Stimulated activated CD4-positive, alpha-beta T cell treated with anti-CD3 and anti-CD28 coated beads, Interleukin-12 subunit alpha, Interleukin-12 subunit beta, amount 100 ng/mL, for 24 hours (primary cell): ENCODE measurements at regions not wholly inside any gene's neighbourhood (a gene's known extent, or its start where the extent isn't known, plus 50 kb on each side); places are given as distances from the start of the nearest gene placed in this dataset.

Experiments
- DNase-seq, 2 experiments: peaks; one replicate each; pipeline ENCODE4 v3.0.0-alpha.2; 2020; ENCODE audit warnings: low read depth in 2 of 2

DNA sequence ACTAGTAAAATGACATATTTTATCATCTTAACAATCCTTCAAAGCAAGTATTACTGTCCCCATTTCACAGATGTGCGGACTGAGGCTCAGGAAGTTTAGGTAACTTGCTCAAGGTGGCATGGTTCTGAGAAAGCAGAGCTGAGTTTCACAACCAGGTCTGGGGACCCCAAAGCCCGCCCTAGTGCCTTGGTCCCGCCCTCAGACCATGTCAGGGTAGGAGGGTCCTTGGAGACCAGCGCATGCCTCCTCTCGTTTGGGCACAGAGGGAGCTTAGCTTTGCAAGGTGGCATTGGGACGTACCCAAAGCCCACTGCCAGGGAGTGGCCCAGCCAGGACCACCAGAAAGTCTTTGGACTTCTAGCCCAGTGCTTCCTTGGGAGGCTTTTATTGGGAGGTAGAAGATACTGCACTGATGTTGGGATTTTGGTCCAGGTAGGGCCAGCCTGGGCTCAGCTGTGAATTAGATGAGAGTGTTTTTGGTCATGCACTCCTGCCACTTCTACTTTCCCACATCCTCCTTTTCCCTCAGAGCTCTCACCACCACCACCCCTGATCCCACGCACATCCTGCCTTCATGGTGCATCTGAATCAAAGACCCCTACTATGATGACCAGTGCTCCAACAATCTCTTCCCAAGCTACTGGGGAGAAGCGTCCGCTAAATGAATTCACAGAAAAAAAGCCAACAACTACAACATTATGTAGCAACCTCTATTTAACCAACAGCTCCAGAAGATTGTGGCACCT, 307.9 kb downstream of the TLE3 start:
- no peak for DNase-seq

DNA sequence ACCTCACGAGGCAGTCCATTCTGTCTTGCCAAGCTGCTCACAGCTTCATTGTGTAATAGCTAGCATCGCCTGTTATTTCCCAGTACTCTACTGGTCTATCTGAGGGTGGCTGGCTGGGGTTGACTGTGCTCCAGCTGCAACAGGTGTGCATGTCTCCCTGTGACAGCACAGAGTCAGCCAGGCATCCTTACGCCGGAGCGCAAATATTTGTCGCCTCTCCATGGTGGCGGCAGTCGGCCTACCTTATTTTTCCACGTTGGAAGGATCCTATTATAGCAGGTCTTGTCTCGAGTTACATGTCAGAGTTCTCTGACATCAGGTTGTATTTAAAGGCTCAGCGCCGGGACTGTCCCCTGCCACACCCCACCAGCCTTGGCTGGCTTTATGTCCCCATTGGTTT, 307.1 kb downstream of the TLE3 start:
- DNase-seq: no peak

DNA sequence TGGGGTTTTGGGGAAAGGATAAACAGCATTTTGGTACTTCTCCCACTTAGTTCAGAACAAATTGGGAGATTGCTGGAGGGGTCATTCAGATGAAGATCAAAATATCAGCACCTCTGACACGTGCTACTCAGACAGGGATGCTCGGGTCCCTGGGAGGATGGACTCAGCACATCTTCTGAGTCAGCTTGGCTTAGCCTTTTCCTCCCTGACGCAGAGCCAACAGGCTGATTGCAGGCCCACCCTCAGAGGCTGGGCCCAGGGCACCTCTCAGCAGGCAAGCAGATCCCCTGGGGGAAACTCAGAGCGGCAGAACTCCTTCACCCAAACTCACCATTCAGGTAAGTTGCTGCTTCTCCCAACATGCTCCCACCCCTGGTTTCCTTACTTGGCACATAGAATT, 304.9 kb downstream of the TLE3 start:
- DNase-seq: no peak

DNA sequence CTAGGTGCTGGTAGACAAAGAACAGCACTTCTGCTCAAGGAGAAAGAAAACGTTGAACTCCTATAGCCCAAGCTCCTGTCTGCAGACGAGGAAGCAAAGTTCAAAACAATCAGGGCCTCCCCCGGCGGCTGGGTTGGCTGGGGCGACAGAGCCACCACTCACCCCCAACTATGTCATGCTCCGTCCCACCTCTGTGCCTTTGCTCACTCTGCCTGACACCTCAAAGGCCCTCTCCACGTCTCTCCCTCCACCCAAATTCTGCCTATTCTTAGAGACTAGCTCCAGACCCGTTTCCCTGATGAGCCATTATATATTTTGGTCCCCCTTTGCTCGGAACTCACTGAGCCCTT, 304.3 kb downstream of the TLE3 start:
- no peak for DNase-seq

DNA sequence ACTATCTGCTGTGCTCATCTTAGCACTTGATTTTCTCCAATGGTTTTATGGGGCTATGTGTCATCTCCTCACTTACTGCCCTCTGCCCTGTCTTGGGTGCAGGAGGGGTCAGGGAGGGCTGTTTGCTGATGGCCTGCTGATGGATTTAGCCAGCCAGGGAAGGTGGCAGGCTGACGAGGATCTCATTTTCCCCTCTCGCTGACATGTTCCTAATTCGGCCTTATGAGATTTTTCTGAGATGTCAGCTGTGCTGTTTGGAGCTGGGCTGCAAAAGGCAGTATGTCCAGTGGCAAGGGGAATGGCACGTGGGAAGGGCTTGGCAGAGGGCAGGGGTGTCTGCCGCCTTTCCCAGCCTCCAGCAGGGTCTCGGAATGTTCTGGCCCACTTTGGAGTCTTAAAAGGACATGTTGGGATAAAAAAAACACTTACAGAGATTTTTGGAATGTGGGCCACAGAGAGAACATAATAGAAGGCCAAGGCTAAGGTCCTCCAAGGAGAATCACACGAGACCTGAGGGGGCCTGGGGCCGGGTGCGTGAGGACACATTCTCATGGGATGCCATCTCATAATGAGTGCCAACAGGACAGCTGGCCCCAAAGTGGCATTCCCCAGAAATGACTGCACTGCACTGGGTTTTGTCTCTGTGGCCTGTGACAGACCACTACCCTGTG, 303.8 kb downstream of the TLE3 start:
- no peak for DNase-seq

DNA sequence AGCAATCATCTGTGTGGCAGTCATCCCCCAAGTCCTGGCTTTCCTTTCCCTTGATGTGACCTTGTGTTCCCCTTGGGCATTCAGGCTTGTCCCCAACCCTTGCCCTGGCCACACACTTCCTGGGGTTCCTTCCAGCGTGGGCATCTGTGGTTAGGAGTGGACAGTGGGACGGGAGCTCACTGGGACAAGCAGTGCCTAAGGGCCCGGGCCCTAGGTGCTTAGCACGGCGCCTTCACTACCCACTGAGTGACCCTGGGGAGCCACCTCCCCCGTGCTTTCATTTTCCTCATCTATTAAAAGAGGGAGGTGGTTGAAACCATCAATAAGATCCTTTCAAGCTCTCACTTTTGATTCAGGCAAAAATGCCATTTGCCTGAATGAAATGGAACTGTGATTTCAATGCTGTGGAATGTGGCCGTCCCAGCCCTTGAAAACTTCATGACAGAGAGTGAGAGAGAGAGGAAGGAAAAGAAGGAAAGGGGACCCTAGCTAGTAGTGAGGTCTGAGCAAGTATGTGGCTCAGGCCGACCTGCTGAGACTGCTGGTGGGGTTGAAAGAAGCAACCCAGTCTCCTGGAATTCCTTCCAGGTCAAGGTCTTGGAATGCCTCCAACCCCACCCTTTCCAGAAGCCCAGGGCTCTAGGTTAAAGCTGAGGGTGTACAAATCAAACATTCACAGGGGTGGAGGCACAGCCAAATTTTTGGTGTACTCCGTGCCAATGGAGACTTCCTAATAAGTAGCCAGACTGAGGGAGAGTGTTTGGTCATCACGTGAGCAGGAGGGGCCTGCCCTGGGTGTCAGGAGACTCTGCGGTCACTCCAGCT, 302.9 kb downstream of the TLE3 start:
- no peak for DNase-seq

DNA sequence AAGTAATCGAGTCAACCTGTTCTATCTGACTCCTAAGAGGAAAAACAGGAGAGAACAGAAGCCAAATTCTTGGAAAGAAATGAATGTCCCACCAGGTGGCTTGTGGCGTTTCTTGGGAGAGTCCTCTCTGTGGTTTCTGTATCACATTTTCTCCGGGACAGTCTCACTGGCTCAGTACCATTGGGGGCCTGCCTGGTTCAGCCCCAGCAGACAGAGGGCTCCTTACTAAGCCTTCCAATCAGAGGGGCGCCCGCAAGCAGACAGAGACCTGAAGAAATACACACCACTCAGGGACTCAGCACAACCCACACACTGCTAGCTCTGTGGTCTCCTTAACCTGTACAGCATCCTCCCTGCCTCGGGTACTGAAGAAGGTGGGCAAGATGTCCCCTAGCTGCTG, 302.1 kb downstream of the TLE3 start:
- no peak for DNase-seq

DNA sequence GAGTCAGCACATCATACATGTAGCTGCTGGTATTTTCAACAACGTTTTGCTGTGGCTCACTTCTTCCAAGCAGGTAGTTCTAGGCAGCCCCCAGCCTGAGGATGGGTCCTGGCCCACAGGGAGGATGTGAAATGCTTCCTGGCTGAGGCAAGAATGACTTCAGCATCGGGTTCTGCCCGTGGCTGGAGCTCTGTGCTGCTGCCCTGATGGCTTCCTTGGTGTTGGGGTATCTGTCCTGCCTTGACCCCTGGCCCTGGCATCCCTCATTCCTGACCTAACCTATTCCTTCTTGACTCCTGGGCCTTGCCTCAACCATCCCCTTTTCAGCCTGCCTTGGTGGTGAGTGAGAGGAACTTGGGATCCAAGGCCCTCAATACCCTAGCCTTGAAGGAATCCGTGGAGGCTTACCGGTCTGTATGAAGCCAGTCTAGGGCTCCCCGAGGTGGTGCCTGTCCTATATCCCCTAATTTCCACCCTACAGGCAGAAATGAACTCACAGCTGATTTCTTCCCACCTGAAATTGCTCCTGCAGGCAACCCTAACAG, 300.6 kb downstream of the TLE3 start:
- DNase-seq: no peak

DNA sequence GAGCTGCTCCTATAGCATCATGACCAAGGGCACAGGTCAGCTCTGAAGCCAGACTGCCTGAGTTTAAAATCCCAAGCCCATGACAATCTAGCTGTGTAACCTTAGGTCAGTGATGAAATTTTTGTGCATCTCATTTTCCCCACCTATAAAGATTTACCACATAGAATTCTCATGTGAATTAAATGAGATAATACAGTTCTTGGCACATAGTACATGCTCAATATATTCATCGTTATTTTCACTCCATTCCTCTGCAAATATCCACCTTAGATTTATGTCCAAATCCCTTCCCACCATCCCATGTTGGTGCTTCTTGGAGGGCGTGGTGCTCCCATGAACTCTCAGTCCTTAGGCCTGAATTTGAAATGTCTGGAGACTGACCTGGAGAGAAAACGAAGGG, 300.1 kb downstream of the TLE3 start:
- DNase-seq: no peak

DNA sequence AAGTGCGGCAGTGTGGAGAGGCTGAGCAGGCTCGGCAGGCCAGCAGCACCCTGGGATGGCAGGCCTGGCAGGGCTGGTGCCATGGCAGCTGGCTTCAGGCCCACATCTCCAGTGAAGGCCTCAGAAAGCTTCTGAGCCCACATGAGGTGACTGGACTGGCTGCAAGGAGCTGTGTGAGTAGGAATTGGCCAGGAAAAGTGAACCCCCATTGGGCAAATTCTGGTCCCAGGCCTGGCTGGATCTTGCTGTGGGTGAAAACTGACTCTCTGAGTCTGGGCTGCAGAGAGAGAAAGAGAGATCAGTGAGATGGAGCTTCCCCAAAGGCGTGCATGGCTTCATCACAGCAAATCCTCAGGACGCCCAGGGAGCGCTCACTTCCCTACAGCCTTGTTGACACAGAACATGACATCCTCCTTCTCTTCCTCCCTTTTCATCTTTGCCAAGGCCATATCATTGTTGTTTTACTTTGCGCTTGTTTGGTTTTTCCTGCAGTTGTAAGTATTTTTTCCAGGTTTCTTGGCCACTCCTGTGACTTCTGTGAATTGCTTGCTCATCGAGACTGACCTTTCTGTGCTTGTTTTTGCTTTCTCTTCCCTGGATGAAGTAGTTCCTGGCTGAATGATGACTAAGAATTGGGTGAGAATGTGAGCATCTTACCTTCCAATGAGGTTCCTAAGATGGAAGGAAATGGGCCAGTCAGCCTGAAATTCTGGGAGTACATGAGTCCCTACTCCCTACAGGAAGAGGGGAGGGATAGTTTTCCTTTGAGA, 299.1 kb downstream of the TLE3 start:
- no peak for DNase-seq

DNA sequence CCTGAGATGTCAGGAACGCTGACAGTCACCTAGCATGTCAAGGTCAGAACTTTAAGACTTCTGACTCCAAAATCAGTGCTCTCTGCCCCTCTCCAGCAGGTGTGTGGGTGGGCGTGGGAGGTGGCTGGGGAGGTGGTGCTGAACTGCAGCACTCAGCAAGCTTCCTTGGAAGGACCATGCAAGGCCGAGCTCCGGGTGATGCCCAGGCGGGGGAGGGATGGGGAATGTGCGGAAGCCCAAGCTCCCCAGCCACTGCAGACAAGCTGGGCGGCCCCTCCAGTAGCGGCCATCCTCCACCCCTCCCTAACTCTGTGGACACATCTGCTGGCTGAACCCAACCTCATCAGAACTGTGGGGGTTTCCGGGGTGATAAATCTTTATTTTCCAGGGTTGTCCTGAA, 296.6 kb downstream of the TLE3 start:
- no peak for DNase-seq

DNA sequence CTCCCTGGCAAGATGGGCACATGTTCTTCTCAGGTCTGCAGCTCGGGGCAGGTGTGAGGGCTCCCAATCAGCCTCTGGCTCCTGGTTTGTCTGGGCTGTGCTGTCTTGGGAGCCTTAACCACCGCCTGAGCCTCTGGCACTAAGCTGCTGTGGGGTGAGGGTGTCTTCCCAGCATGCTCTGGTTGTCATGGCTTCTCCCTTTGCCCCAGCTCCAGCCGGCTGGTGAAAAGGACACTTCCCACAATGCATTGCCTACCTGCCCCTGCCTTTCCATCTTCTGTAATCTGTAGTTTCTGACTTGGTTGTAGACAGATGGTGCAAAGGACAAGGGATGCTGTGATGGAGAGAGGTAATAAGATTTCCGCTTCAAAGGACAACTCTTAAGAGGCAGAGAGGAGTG, 295.3 kb downstream of the TLE3 start:
- no peak for DNase-seq

DNA sequence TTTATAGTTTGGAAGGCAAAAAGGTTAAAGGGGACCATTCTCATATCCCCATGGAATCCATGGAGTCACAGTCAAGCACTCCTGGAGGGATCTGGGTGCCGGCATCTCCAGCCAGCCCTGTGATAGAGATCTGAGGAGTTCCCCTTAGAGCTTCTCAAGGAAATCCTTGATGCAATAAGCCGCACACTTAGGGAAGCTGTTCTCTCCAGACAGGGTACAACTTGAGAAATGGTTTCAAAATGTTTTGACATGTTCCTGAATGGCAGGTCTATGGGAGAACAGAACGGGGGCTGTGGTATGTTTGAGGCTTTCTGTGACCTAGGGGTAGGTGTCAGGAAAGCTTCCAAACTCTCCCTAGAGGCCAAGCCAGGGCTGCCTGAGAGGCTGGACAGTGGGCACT, 292.9 kb downstream of the TLE3 start:
- no peak for DNase-seq

DNA sequence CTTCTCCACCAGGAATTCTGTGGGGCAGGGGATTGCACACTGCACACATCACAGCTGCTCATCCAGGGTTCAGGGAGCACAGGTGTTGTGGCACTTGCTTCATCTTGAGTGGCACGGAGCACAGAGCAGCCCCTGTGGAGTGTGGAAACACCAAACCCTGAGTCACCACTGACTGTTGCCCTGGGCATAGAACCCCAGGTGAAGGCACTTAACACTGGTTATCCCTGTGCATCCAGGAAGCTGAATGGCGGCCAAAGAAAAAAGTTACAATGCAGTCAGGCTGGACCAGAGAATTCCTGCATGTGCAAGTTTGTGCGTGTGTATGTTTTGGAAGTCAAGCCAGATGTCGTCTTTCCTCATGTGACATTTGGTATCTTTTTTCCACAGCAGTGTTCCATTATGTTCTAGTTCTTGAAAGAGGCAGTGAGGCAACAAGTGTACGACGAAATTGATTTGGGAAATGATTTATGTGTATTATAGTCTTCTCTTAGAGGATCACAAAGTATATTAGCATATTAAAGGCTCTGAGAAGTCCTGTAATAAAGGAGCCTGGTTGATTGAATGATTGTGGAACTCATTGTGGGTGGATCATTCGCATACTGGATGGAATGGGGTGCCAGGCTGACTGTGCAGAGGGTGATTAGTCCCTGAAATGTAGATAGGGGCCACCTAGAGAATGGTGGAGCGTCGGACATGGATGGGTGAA, 292.3 kb downstream of the TLE3 start:
- DNase-seq: no peak

DNA sequence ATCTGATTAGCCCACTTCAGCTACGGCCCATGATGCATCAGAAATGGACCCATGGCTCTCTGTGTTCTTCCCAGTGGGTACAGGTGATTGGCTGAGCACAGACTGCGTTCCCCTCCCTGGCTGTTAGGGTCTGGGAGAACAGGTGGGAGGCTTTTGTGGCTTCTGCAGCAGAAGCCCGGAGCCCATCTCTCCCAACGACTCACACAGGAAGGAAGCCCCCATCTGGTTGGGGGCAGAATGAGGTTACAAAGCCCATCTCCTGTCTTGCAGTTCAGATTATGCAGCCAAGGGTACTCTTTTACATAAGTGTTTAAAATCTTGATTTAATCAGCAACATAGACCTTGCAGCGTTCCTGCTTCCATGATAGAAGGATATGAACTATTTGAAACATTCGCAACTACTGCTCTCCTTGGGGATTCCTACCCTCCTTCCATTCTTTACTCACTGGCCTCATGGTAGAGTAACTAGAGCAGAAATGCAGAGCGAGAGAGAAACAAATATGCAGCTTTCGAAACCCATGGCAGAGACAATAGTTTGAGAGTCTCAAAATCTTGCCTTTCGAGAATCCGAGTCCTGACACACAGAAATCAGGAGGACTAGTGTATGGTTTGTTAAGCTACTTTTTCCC, 291.3 kb downstream of the TLE3 start:
- DNase-seq: no peak

DNA sequence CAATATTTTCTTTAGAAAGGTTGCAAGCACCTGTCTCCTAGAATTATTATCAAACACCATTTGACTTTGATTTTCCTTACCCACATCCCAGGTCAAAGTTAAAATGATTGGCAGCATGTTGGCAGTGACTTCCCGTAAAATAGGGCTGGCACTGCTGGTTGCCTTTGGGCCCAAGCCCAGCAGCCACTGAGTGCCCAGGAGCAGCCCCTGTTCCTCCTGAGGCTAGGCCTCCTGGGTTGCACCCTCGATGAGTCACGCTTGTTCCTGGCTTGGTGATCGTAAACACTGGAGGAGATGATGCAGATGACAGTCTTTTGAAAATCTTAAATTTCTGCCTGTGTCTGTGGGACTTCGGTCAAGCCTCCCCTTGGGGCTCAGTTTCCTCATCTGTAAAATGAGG, 290.0 kb downstream of the TLE3 start:
- DNase-seq: no peak

DNA sequence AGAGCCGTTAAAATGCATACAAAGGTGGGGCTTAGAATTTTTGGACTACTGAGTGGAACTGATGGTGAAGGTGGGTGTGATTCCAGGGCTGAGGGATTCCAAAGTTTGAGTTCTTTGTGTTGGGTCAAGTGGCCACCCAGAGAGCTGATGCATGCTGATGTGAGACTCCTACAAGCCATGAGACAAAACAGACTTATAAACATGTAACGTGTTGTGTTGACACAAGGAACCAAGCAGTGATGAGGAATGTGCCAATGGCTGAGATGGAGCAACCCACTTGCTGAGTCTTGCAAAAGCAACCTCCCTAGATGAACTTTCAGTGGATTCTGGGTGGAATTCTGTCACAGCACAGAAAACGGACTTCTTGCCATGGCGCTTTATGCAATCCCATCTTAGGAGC, 289.0 kb downstream of the TLE3 start:
- no peak for DNase-seq

DNA sequence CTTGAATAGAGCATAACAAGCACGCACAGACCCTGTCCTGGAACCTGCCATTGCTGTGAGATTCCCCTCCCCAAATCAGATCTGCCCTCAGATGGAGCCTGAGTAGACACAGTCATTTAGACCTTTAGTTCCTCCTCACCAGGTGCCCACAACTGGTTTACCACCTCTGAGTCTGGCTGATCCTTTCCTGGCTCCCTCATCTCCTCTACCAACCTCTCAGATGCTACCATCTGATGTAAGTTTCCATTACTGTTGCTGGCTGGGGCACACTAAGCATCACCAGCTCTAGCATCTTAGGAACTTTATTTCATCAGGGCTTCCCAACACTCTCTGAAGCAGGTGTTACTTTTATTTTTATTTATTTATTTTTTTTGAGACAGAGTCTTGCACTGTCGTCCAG, 288.3 kb downstream of the TLE3 start:
- no peak for DNase-seq

DNA sequence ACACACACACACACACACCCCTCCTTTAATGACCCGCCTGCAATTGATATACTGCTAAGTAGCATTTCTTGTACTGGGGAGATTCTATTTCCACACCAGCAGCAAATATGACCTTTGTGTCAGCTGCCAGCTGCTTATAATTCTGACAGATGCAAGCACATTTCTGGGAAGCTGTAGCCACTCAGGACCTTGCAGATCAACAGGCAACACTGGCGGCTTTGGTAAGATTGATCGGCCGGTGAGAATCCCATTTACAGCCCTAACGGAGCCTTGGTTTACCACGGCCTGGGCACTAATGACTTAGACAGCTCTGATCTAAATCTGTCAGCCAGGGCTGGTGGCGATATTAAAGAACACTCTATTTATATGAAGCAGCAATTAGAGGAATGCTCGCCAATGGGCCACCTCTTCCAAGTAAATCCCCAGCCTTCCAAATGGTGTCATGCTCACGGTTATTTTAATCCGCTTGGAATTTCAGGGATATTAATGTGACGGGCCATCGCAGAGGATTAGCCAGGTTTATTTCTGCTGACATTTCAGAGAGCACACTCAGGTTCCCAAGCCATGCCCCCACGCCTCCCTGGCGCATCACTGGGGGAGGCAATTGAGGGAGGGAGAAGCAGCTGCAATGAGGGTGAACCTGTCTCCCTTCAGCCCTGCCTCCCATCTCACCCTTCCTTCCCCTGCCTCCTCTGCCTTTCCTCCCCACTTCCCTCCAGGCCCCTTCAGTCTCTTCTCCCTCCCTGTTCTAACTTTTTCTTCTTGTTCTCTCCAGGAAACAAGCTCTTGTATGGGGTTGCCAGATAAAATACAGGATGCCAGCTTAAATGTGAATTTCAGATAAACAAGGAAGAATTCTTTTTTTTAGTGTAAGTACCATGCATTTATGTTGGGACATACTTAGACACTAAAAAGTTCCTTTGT, 287.0 kb downstream of the TLE3 start:
- no peak for DNase-seq

DNA sequence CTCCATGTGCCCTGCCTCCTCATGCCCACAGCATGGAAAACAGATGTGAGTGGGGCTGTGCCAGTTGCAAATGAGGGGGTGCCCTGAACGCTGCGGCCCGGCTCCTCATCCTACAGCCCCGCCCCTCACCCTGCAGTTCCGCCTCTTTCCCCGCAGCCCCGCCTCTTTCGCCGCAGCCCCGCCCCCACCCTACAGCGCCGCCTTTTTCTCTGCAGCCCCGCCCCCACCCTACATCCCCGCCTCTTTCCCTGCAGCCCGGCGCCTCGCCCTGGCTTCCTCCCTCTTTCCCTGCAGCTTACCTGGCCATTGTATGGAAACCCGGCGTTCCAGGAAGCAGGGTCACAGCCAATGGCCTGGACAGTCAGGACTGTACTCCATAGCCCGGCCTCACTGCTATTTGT, 284.9 kb downstream of the TLE3 start:
- DNase-seq: no peak
